ENCODE measurements at regions not wholly inside any gene's neighbourhood (a gene's known extent, or its start where the extent isn't known, plus 50 kb on each side); places are given as distances from the start of the nearest gene placed in this dataset.

DNA sequence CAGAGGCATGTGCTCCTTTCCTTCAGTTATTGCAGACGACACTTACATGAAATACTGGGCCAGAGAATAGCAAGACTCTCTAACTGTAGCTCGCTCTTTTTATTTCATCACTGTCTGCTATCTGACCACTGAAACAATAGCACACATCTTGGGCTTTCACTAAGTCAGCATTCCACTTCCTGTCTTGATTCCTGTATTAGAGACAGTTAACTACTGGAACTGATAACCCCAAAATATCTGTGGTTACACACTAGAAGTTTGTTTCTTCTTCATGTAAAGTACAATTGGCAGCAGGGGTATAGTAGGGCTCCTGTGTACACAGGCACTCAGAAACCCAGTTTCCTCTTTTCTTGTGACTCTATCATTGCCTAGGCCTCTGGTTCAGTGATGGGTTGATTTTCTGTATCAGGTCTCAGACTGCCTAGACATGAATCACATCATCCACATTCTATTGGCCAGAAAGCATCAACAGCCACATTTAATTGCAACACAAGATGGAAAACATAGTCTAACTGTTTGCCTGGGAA, 230.2 kb upstream of the CD96 start:
- DNase-seq (ENCODE audit: low spot score), result peak; percentile 9

DNA sequence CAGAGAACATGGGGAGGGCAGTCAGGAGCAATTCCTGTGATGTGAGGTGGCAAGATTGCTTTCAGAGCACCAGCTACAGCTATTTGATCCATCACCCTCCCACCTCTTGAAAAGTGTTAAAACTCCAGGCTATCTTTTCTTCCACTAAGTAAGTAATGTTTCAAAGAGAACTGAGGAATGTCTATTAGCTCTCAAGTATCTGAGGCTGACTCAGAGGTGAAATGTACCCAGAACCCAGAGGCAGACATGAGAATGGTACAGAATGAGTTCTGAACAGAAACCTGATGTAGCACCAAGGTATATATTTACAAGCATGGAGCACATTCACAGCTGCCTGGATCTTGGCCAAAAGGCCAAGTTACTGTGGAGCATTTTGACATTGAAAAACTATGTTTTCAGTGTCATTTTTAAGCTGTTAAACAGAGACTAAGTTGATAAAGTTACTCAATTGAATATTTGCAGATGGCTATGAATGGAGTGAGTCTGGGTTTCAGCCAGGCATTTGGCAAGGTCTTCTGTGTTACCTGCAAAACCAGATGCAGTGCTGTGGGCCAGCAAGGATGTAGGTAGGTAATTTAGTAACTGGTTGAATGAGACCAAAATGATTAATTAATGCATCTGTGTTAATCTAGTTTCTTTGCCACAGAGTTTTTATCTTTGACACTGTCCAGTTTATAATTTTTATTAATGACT, 227.7 kb upstream of the CD96 start:
- no peak for DNase-seq (ENCODE audit: low spot score)

DNA sequence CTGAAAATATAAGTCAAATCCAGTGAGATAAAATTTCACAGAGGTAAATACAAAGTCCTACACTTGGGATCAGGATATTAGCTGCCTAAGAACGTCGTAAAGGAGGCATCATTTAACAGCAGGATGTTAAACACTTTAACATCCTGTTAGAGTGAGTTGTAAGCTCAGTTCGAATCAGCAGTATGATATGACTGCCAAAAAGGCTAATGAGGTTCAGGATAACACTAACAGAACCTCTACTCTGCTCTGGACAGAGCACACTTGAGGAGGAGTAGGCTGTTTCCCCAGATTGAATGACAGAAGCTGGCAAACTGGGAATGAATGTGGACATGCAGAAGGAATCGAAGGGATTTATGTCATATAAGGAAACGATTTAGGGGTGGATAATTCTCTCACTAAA, 227.1 kb upstream of the CD96 start:
- DNase-seq (ENCODE audit: low spot score), result no peak

DNA sequence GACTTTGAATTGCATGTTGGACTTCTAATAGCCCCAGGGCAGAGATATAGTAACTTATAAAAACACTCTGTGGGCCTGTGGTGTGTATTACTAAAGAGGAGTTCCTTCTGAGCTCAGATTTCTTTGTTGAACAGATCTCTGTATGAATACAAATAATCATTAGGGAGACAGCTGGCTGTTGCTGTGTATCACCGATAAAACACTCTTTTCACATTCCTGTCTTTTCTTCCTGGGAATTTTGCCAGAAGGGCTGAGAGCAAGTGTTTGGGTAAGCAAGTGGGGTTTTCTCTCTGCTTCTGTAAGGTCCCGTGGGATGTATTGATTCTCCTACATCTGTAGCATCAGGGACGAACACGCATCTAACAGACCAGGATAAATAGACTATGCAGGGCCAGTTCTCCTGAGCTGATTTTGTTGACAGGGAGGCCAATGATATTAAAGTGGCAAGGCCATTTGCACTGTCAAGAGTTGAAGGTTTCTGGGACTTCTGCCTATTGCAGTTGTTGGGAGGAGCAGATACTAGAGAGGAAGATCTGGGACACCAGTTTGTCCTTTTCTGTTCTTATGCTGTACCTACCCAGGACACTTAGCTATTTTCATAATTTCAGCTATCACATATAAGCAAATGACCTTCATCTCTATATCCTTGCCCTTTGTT, 225.9 kb upstream of the CD96 start:
- DNase-seq (ENCODE audit: low spot score), result peak; percentile 15

DNA sequence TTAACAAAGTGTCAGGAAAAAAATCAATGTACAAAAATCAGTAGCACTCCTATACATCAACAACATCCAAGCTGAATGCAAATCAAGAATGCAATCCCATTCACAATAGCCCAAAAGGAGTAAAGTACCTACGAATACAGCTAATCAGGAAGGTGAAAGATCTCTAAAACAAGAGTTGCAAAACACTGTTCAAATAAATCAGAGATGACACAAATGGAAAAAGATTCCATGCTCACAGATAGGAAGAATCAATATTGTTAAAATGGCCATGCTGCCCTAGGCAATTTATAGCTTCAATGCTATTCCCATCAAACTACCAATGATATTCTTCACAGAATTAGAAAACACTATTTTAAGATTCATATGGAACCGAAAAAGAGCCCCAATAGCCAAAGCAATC, 223.7 kb upstream of the CD96 start:
- no peak for DNase-seq (ENCODE audit: low spot score)

DNA sequence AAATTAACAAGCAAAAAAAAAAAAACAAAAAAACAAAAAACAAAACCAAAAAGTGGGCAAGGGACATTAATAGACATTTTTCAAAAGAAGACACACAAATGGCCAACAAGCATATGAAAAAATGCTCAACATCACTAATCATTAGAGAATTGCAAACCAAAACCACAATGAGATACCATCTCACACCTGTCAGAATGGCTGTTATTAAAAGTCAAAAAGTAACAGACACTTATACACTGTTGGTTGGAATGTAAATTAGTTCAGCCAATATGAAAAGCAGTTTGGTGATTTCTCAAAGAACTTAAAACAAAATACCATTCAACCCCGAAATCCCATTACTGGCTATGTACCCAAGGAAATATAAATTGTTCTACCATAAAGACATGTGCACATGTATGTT, 222.4 kb upstream of the CD96 start:
- no peak for DNase-seq (ENCODE audit: low spot score)

DNA sequence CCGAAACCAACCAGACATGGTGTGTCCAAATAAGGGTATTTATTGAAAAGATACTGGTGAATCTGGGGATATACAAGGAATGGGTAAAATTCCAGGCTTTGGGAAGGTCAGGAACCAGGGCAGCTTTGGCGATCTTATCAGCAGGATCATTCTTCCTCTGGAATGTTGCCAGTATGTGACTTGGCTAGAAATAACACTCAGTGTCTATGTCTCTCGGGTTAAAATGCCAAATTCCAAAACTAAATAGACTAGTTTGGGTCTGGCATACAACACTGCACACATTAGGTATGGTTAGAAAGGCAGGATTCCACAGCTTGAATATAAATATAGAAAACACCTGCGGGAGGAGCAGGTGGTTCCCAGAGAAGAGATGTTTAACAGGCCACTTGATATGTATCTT, 220.2 kb upstream of the CD96 start:
- peak; percentile 45 for DNase-seq (ENCODE audit: low spot score)

DNA sequence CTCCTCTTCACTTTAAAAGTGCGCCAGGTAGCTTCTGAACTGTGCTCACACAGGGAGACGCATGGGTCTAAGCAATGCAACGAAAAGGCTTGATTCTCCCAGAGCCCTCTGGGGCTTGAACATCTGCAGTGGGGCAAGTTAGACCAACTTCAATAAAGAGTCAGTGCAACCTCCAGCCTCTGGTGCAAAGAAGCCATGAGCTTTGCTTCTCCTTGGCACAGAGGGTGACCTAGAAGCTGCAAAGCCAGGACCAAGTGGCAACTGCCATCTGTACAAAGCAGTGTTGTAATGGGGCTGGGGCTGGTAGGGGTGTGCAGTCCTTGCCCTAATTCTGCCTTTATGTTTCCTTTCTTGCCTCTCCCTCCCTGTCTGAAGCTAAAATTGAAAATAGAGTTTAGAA, 219.0 kb upstream of the CD96 start:
- DNase-seq (ENCODE audit: low spot score), result no peak

DNA sequence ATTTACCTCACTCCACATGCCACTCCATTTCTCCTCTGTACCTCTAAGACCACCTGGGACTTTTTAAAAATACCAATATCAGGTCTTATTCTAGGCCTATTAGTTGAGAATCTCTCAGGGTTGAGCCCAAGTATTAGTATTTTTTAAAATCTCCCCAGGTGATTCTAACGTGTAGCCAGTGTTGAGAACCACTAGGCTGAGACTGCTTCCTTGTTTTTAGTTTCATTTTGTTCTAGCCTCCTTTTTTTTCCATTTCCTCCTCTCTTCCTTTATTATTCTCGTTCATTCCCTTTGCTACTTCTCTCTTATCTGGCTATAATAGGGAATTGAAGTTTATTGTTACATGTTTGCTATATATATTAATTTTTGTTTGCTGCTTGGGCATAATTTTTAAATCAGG, 217.8 kb upstream of the CD96 start:
- peak; percentile 5 for DNase-seq (ENCODE audit: low spot score)

DNA sequence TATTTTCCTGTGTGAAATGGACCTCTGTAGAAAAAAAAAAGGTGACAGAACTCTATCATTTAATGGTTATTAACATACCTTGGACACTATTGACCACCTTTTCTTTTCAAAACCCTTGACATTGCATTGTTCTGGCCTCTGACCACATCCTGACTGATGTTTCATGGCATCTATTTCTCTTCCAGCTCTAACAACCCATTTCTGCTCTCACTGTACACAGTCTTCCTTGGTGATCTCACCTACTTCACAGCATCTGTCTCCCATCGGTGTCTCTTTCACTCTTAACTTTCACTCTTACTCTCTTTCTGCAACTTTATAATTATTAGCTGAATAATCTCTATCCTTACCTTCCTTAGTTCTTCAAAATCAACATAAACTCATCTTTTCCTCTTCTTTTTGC, 217.4 kb upstream of the CD96 start:
- DNase-seq (ENCODE audit: low spot score), result peak; percentile 3

DNA sequence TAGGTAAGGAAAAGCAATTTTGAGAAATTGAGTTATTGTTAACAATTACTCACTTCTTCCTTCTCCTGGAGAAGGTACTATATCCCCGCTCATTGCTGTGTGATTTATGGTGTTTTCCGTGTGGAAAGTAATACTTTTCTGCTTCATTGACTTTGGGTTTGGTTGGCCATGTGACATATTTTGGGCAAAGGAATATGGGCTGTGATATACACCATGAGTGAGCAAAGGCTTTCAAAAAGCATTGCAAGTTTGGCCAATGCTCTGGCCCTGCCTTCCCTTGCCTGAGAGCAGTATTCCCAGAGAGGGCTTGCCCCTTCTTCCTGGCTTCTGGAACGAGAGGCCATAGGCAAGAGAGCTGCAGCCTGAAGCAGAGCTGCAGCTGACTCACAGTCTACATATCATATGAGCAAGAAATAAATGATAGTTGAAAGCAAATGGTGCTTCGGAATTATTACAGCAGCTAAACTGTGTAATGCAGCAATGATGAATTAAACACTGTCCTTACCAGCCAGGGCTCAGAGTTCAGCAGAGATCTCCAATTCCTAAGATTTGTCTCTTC, 216.8 kb upstream of the CD96 start:
- DNase-seq (ENCODE audit: low spot score), result no peak

DNA sequence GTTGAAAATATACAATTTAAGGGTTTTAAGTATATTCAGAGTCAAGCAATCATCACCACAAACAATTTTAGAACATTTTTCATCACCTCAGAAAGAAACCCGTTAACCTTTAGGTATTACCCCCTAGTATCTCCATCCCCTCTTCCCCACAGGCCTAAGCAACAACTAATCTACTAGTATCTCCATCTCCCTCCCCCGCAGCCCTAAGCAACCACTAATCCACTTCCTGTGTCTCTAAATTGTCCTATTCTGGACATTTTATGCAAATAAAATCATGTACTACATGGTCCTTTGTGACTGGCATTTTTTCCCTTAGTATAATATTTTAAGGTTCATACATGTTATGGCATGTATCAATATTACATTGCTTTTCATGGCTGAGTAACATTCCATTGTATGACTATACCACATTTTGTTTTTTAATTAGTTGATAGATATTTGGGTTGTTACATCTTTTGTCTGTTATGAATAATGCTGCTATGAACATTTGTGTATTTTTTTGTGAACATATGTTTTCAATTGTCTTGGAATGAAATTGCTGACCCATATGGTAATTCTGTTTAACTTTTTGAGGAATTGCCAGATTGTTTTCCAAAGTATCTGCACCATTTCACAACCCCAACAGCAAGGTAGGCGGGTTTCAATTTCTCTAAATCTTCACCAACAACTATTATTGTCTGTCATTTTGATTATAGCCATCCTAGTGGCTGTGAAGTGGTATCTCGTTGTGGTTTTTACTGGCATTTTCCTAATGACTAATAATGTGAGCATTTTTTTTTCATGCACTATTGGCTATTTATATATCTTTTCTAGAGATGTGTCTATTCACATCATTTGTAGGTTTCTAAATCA, 215.6 kb upstream of the CD96 start:
- DNase-seq (ENCODE audit: low spot score), result no peak

DNA sequence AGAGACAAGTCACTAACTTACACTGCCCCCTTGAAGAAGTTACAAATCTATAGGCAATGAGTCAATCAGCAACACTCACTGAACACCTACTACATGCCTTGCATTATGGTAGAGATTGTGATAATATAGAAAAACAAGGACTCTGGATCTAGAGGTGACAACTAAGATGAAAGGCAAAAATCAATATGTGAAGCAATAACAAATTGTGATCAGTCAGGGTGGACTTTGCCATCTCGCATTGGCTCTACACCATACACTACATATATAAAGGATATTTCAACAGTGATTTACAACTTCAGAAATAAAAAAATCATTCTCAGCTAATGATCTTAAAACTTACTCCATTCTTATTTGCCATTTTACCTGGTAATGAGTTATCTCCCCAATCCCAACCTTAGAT, 210.7 kb upstream of the CD96 start:
- no peak for DNase-seq (ENCODE audit: low spot score)

DNA sequence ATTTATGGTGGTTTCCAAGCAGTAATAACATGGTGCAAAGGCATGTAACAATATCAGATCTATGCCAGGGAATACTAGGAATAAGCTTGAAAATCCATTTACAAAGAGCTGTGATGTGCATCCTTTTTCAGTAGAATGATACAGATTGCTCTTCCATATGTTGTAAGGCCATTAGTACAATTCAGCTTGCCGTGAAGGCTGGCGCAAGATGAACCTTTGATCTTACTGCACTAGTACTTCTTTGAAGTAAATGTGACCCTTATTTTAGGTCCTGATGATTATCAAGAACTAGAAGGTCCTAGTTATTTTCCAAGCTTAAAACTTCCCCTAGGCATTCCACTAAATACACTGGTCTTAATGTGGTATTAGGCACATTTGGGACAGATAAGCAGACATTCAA, 210.1 kb upstream of the CD96 start:
- DNase-seq (ENCODE audit: low spot score), result no peak

DNA sequence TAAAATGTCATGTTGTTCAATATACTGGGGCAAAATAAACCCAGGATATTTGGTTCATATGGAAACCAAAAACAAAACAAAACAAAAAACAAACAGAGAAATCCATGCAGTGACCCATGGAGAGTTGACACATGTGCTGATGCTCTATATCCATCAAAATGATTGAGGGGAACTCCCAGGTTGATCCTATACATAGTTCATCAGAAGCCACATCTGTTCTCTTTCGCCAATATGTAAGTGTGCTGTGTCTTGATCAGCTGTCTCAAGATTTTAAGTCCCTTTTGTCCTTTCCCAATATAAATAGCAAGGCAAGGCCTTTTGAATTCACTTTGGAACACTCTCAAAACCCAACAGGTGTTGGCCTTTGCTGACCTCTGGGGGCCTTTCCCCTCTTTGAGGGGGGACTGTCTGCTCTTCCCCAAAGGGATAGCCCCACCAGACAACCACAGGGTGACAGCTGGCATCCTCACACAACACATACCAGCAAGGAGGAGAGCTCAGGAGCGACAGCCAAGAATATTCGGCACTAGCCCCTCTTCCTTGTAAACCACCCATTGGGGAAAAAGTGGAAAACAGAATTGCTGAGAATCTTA, 209.4 kb upstream of the CD96 start:
- DNase-seq (ENCODE audit: low spot score), result no peak

DNA sequence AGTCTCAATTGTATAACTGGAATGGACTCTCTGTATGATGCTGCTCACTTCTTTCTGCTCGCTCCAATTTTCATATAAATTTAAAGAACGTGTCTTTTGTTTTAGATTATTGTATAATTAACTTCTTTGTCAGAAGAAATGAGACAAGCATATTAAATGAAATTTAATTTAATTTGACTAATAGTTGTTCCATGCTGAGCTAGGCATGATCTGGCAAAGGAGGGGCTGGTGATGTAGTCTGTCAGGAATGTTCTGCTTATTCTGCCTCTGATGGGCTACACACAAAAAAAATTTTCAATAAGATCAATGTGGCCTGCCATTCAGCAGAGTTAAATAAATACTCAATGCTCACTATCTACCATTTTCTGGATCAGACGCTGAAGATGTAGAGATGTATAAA, 208.4 kb upstream of the CD96 start:
- peak; percentile 7 for DNase-seq (ENCODE audit: low spot score)

DNA sequence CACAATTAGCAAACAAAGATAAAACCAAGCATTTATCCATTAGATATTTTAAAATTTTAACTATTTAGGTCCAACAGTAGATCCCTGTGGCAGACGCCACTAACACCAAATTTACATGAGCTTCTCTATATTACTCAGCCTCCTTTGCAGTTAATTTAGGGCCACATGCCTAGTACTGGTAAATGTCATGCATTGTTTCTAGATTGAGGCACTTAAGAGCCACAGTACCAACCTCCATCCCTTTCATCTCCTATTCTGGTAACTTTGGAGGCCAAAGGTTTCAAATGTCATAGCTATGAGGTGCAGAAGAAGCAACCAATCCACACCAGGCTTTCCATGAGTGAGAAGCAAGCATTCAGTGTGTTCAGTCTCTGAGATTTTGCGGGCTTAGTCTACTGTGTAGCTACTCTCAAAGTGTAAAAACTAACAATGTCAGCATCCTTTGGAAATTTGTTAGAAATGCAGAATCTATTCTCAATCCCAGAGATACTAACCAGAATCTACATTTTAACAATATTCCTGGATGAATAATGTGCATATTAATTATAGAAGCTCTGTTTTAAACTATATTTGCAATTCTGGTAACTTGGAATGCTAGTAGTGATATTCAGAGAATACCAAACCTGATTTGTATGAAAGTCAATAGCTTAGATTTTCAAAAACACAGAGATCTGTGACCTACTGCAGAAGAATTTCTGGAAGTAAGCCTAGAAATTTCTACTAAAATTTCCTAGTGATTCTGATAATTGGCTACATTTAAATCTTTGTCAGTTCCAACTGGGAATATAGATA, 206.3 kb upstream of the CD96 start:
- DNase-seq (ENCODE audit: low spot score), result no peak

DNA sequence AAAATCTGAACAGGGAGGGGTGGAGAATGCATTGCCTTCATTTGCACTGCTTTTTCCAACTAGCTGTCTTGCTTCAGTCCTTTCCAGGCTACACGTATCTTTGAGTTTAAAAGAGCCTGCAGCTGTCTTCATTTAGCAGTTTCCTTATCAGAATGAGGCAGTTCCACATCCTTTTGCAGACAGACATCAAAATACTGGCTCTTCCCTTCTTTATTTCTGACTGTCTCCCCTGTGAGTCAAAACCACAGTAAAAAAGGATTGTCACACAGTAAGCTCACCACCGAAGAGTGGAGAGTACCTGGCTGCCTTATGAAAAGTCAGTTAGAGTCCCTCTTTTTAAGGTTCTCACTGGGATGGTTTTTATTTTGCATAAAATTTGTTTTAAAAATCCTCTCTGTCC, 205.5 kb upstream of the CD96 start:
- DNase-seq (ENCODE audit: low spot score), result peak; percentile 30

DNA sequence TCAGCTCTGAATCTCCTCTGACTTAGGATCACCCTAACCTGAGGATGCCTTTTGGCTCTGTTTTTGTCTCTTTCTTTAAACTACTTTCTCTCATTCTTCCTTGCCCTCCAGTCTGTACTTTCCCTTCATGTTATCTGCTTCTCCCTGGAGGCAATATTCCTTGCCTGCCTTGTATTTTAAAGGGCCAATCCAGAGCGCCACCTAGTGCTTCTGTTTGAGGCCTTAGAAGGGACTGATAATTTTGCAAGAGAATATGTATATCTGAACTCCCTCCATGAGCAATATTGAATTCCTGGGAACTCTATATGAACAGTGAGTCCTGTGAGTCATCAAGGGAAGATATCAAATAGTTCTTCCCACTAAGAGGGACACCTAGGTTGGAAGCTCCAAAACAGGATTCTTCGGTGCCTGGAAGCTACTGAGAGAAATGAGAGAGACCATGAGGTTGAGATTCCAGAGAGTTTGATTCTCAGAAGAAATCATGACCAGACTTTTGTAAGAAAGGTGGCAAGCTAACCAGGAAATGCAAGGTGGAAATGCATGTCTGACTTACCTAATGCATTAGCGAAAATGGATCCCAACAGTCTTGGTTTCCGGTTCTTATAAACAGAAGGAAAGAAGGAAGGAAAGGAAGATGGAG, 203.8 kb upstream of the CD96 start:
- peak; percentile 72 for DNase-seq (ENCODE audit: low spot score)

DNA sequence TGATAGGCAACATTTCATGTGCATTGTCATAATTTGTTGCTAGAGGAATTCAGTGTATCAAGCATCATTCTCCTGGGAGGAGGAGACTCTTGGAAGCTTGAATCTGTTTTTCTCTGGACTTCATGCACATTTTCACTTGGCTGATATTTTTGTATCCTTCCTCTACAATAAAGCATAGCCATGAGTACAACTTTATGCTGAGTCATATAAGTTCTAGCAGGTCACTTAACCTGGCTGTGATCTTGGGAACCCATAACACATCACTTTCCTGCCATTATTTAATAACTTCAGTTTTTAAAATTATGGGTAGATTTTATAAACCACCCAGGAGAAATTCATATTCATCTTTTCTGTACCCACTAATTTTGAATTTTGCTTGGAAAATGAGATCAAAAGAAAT, 203.0 kb upstream of the CD96 start:
- no peak for DNase-seq (ENCODE audit: low spot score)

DNA sequence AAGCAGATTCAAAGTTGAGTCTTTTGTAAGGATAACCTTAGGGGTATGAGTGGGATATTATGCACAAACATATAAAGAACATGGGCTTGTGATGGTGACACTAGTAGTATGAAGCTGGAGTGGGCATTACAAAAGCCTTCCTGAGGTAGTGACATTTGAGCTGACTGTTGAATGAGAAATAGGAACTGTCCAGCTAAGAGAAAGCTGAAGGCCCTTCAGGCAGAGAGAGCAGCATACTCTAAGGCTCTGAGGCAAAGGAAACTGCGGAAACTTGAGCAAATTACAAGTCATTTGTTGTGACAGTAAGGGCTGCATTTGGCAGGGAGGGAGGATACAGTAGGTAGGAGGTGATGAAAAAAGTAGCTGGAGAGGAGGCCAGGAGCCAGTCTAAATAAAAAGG, 190.7 kb upstream of the CD96 start:
- DNase-seq (ENCODE audit: low spot score), result no peak
